Kidney tubule cell (primary cell): ENCODE measurements at regions not wholly inside any gene's neighbourhood (a gene's known extent, or its start where the extent isn't known, plus 50 kb on each side); places are given as distances from the start of the nearest gene placed in this dataset.

ENCODE experiments used
- DNase-seq: peaks from one replicate; pipeline ENCODE4 v3.0.0-alpha.2; 2018; ENCODE audit warnings: low spot score

- no peak for DNase-seq
These were observed 87.7 kb downstream of the ERCC5 start for GRCh38 chr13:102933523-102933922.

GRCh38 chr13:102933122-102933521 is 87.3 kb downstream of the ERCC5 start:
- peak; percentile 40 for DNase-seq

GRCh38 chr13:102932331-102932730 is 86.5 kb downstream of the ERCC5 start:
- no peak for DNase-seq

GRCh38 chr13:102930566-102930965 is 84.7 kb downstream of the ERCC5 start:
- DNase-seq, result no peak

- no peak for DNase-seq
These were observed 83.3 kb downstream of the ERCC5 start for GRCh38 chr13:102928941-102929675.
